RWPE1 (cell line): ENCODE measurements at regions not wholly inside any gene's neighbourhood (a gene's known extent, or its start where the extent isn't known, plus 50 kb on each side); places are given as distances from the start of the nearest gene placed in this dataset.

Experiments used
- CTCF ChIA-PET: fragments of 350-600 bp; sonication (Branson Sonifier 250); formaldehyde crosslinking; extraction: SDS; loops from one replicate; lab custom pipeline; 2021; lab: Yijun Ruan, JAX
- POLR2A ChIA-PET: fragments of 400-600 bp; formaldehyde crosslinking; extraction: SDS; loops from one replicate; lab custom pipeline; 2020; ENCODE audit warnings: antibody characterized with exemption; ENCODE audit not compliant: low non-redundant PET; lab: Yijun Ruan, JAX
- DNase-seq: peaks from one replicate; pipeline ENCODE4 v3.0.0; 2012; ENCODE audit warnings: low spot score
- H3K27ac ChIP-seq: fragments of 450-650 bp; 2 replicates; pipeline ENCODE4 v1.5.1; 2017
- CTCF ChIP-seq: fragments of 450-650 bp; conservative IDR thresholded peaks from 2 replicates; pipeline ENCODE4 v1.5.1; 2017; ENCODE audit warnings: low read depth, mild to moderate bottlenecking

DNA sequence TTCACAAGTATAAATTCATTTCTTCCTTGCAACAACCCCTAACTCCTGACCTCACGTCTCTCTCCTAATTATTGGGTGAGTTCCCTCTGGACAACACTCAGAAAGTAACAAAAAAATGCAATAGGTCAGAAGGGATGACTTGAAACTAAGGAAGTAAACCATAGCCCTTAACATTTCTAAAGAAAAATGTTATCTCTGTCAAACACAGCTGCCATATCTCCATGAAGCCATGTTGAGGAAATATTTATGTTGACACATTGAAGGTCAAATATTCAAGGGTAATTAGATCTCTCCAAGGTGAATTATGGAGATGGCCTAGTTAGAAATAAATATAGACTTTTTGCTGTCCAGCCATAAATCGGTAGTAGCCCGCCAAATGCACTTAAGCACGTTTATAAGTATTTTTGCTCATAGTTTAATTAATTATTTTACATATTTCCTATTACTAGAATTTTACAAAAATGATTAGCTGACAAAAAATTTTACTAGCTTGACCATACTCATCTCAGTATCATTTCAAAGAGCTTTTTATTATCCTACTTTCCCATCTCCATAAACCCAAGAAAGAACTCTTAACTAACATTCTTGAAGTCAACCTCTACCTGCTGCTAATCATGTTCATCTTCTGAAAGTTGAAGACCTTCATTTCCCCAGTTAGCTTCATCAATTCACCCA lies 160.1 kb upstream of the PKN2 start:
- TF ChIP-seq CTCF: no peak
- CTCF ChIA-PET: interaction anchor here (0.5 kb wide), 2 partner anchors 221 to 1475 kb away, joined by 3 read pairs; no protein-coding TSS in a partner anchor
- no peak for DNase-seq
- POLR2A ChIA-PET: no interaction called here
- H3K27ac ChIP-seq: no peak overlapping the region

- DNase-seq: no peak
- ChIA-PET CTCF (no interaction called here), POLR2A (no interaction called here)
- no peak overlapping the region for H3K27ac ChIP-seq
- no peak for TF ChIP-seq CTCF
These were observed 157.6 kb upstream of the PKN2 start for GRCh38 chr1:88526456-88526855.

DNA sequence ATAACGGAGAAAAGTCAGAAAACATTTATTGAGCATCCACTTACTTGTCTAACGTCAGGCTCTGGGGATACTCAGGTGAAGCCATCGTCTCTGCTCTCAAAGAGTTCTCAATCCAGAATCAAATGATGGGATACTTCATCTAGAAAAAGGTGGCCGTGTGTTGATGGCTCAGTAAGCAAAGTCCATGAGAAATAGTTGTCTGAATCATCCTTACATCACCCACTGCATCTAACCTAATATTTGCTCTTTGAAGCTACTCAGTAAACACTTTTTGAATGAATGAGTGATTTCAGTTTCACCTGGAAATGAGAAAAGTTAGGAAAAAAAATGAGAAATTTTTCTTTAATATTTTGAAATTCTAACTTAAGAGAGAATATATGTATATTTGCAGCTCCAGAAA lies 155.3 kb upstream of the PKN2 start:
- ChIA-PET CTCF (no interaction called here), POLR2A (no interaction called here)
- no peak overlapping the region for H3K27ac ChIP-seq
- no peak for DNase-seq
- TF ChIP-seq CTCF: no peak

- H3K27ac ChIP-seq: no peak overlapping the region
- DNase-seq: no peak
- TF ChIP-seq CTCF: no peak
- CTCF ChIA-PET: no interaction called here
- POLR2A ChIA-PET: no interaction called here
These were observed 154.5 kb upstream of the PKN2 start for GRCh38 chr1:88529581-88529980.

GRCh38 chr1:88530246-88530645 lies 153.8 kb upstream of the PKN2 start:
- no peak for DNase-seq
- POLR2A ChIA-PET: no interaction called here
- CTCF ChIA-PET: no interaction called here
- H3K27ac ChIP-seq: no peak overlapping the region
- no peak for TF ChIP-seq CTCF

GRCh38 chr1:88537787-88538186 lies 146.3 kb upstream of the PKN2 start:
- no peak overlapping the region for H3K27ac ChIP-seq
- POLR2A ChIA-PET: no interaction called here
- CTCF ChIA-PET: no interaction called here
- TF ChIP-seq CTCF: no peak
- DNase-seq: no peak
